Amygdala (tissue), 56 donors: ENCODE measurements at regions not wholly inside any gene's neighbourhood (a gene's known extent, or its start where the extent isn't known, plus 50 kb on each side); places are given as distances from the start of the nearest gene placed in this dataset.

Experiments used
- DNase-seq, 56 donors: peaks; one replicate each; lab custom pipeline; 2025; lab: John Stamatoyannopoulos, UW

- no peak for DNase-seq
Measured at GRCh38 chr1:96962751-96963211, 241.2 kb downstream of the PTBP2 start.

GRCh38 chr1:96964761-96965160 is 243.2 kb downstream of the PTBP2 start:
- DNase-seq: no peak

- DNase-seq: peak in 53 of 56 donors; percentile 10 to 92 (median 50)
Measured at GRCh38 chr1:96966536-96967138, 245.1 kb downstream of the PTBP2 start.

- no peak for DNase-seq
Measured at GRCh38 chr1:96967311-96967710, 245.7 kb downstream of the PTBP2 start.

GRCh38 chr1:96968541-96968940 is 247.0 kb downstream of the PTBP2 start:
- DNase-seq: peak in 12 of 56 donors; percentile 2 to 23 (median 5)

- no peak for DNase-seq
Measured at GRCh38 chr1:96968983-96969382, 247.4 kb downstream of the PTBP2 start.

GRCh38 chr1:96969656-96970163 is 248.1 kb downstream of the PTBP2 start:
- no peak for DNase-seq

GRCh38 chr1:96971439-96971838 is 249.9 kb downstream of the PTBP2 start:
- DNase-seq: no peak

- no peak for DNase-seq
Measured at GRCh38 chr1:96971849-96972602, 250.4 kb downstream of the PTBP2 start.

- peak in 1 of 56 donors; percentile 24 for DNase-seq
Measured at GRCh38 chr1:96973605-96974004, 252.0 kb downstream of the PTBP2 start.

- DNase-seq: no peak
Measured at GRCh38 chr1:96978444-96978843, 256.9 kb downstream of the PTBP2 start.

GRCh38 chr1:96978901-96979300 is 257.3 kb downstream of the PTBP2 start:
- no peak for DNase-seq

GRCh38 chr1:96979304-96980268 is 258.0 kb downstream of the PTBP2 start:
- no peak for DNase-seq

GRCh38 chr1:96980448-96980847 is 258.9 kb downstream of the PTBP2 start:
- DNase-seq: no peak

GRCh38 chr1:96981181-96981580 is 259.6 kb downstream of the PTBP2 start:
- DNase-seq: no peak

- no peak for DNase-seq
Measured at GRCh38 chr1:96982118-96982517, 260.5 kb downstream of the PTBP2 start.

GRCh38 chr1:96983866-96984265 is 262.3 kb downstream of the PTBP2 start:
- DNase-seq: no peak

- DNase-seq: no peak
Measured at GRCh38 chr1:96987186-96987703, 265.7 kb downstream of the PTBP2 start.

GRCh38 chr1:96989302-96989701 is 267.7 kb downstream of the PTBP2 start:
- no peak for DNase-seq

GRCh38 chr1:96990136-96990535 is 268.6 kb downstream of the PTBP2 start:
- no peak for DNase-seq
